H9 (cell line): ENCODE measurements at regions not wholly inside any gene's neighbourhood (a gene's known extent, or its start where the extent isn't known, plus 50 kb on each side); places are given as distances from the start of the nearest gene placed in this dataset.

ENCODE experiments used
- DNase-seq: peaks from one replicate; pipeline ENCODE4 v3.0.0-alpha.2; 2017
- H2AFZ ChIP-seq: one replicate; pipeline ENCODE4 v1.6.1; 2013; ENCODE audit warnings: mild to moderate bottlenecking, low read length, control low read depth, moderate library complexity
- H2AK5ac ChIP-seq: 2 replicates; pipeline ENCODE4 v1.6.1; 2013; ENCODE audit warnings: low read length, control low read depth, mixed read lengths; ENCODE audit not compliant: insufficient read length
- H2BK120ac ChIP-seq: one replicate; pipeline ENCODE4 v1.6.1; 2013; ENCODE audit warnings: low read depth, mild to moderate bottlenecking, low read length, control low read depth, inconsistent platforms; ENCODE audit not compliant: poor library complexity, severe bottlenecking
- H2BK12ac ChIP-seq: 2 replicates; pipeline ENCODE4 v1.6.1; 2013; ENCODE audit warnings: low read length, control low read depth, mixed read lengths, low read depth; ENCODE audit not compliant: insufficient read length
- H2BK15ac ChIP-seq: 2 replicates; pipeline ENCODE4 v1.6.1; 2013; ENCODE audit warnings: low read depth, low read length, control low read depth
- H2BK20ac ChIP-seq: one replicate; pipeline ENCODE4 v1.6.1; 2013; ENCODE audit warnings: low read depth, mild to moderate bottlenecking, low read length, control low read depth, inconsistent platforms; ENCODE audit not compliant: poor library complexity, severe bottlenecking
- H2BK5ac ChIP-seq: 2 replicates; pipeline ENCODE4 v1.6.1; 2013; ENCODE audit warnings: low read length, control low read depth, mixed read lengths; ENCODE audit not compliant: insufficient read length
- H3K14ac ChIP-seq: 2 replicates; pipeline ENCODE4 v1.6.1; 2013; ENCODE audit warnings: low read length, control low read depth; ENCODE audit not compliant: insufficient read depth
- H3K18ac ChIP-seq: 2 replicates; pipeline ENCODE4 v1.6.1; 2013; ENCODE audit warnings: low read depth, mild to moderate bottlenecking, mixed read lengths, low read length, control low read depth; ENCODE audit not compliant: insufficient read length
- H3K23ac ChIP-seq: 2 replicates; pipeline ENCODE4 v1.6.1; 2013; ENCODE audit warnings: low read length, control low read depth, mixed read lengths, low read depth; ENCODE audit not compliant: insufficient read length
- H3K23me2 ChIP-seq: 2 replicates; pipeline ENCODE4 v1.6.1; 2013; ENCODE audit warnings: low read depth, mild to moderate bottlenecking, mixed read lengths, low read length, control low read depth; ENCODE audit not compliant: insufficient read length, poor library complexity, severe bottlenecking
- H3K27ac ChIP-seq: 2 replicates; pipeline ENCODE4 v1.5.1; 2013; ENCODE audit warnings: low read length, control low read depth, mixed read lengths, low read depth; ENCODE audit not compliant: insufficient read length
- H3K27me3 ChIP-seq: 2 replicates; pipeline ENCODE4 v1.6.1; 2013; ENCODE audit warnings: low read length, control low read depth, inconsistent platforms; ENCODE audit not compliant: insufficient read depth
- H3K4ac ChIP-seq: 2 replicates; pipeline ENCODE4 v1.6.1; 2013; ENCODE audit warnings: low read depth, mild to moderate bottlenecking, control low read depth, inconsistent platforms, low read length, moderate library complexity
- H3K4me1 ChIP-seq: 2 replicates; pipeline ENCODE4 v1.6.1; 2013; ENCODE audit warnings: low read length, control low read depth, inconsistent platforms; ENCODE audit not compliant: insufficient read depth
- H3K4me2 ChIP-seq: 2 replicates; pipeline ENCODE4 v1.6.1; 2013; ENCODE audit warnings: low read length, control low read depth, mixed read lengths; ENCODE audit not compliant: insufficient read length, insufficient read depth
- H3K56ac ChIP-seq: 2 replicates; pipeline ENCODE4 v1.6.1; 2013; ENCODE audit warnings: low read depth, mild to moderate bottlenecking, mixed read lengths, low read length, control low read depth; ENCODE audit not compliant: insufficient read length
- H3K79me1 ChIP-seq: 2 replicates; pipeline ENCODE4 v1.6.1; 2013; ENCODE audit warnings: low read depth, mild to moderate bottlenecking, moderate library complexity, low read length, control low read depth, inconsistent platforms; ENCODE audit not compliant: insufficient read depth, poor library complexity, severe bottlenecking
- H3K79me2 ChIP-seq: 2 replicates; pipeline ENCODE4 v1.6.1; 2013; ENCODE audit warnings: low read length, control low read depth, inconsistent platforms; ENCODE audit not compliant: insufficient read depth
- H3K9ac ChIP-seq: 2 replicates; pipeline ENCODE4 v1.6.1; 2013; ENCODE audit warnings: low read length, control low read depth, mixed read lengths; ENCODE audit not compliant: insufficient read length; ENCODE audit errors: extremely low read depth
- H3K9me3 ChIP-seq: one replicate; pipeline ENCODE4 v1.6.1; 2013; ENCODE audit warnings: low read depth, low read length, inconsistent platforms; ENCODE audit not compliant: control insufficient read depth
- H3T11ph ChIP-seq: one replicate; pipeline ENCODE4 v1.6.1; 2013; ENCODE audit warnings: mild to moderate bottlenecking, low read length, control low read depth, inconsistent platforms
- H4K20me1 ChIP-seq: one replicate; pipeline ENCODE4 v1.6.1; 2013; ENCODE audit not compliant: control insufficient read depth, insufficient read length, insufficient read depth
- H4K5ac ChIP-seq: 2 replicates; pipeline ENCODE4 v1.6.1; 2013; ENCODE audit warnings: low read depth, mild to moderate bottlenecking, mixed read lengths, low read length, control low read depth; ENCODE audit not compliant: insufficient read length
- H4K8ac ChIP-seq: replicated peaks from 2 replicates; pipeline ENCODE4 v1.6.1; 2013; ENCODE audit warnings: low read length, control low read depth, mixed read lengths, low read depth; ENCODE audit not compliant: insufficient read length
- H4K91ac ChIP-seq: 2 replicates; pipeline ENCODE4 v1.6.1; 2013; ENCODE audit warnings: low read depth, mild to moderate bottlenecking, moderate library complexity, mixed read lengths, low read length, control low read depth; ENCODE audit not compliant: insufficient read length
- H3K27ac Mint-ChIP-seq, 3 experiments: 2 replicates in 2 of 3; 3 replicates in 1 of 3; pipeline ENCODE4 v1.8.0; 2020 to 2021; ENCODE audit warnings: mixed read lengths in 3 of 3, mild to moderate bottlenecking in 1 of 3, moderate library complexity in 1 of 3
- H3K27me3 Mint-ChIP-seq: 2 replicates; pipeline ENCODE4 v1.8.0; 2021; ENCODE audit warnings: low read depth, mild to moderate bottlenecking, moderate library complexity, mixed read lengths
- H3K36me3 Mint-ChIP-seq, 3 experiments: 2 replicates in 2 of 3; 3 replicates in 1 of 3; pipeline ENCODE4 v1.8.0; 2020 to 2021; ENCODE audit warnings: low read depth in 3 of 3, mixed read lengths in 3 of 3; ENCODE audit not compliant: insufficient read depth in 1 of 3
- H3K4me1 Mint-ChIP-seq, 2 experiments: 2 replicates each; pipeline ENCODE4 v1.8.0; 2020; ENCODE audit warnings: mixed read lengths in 2 of 2
- H3K4me3 Mint-ChIP-seq, 2 experiments: 2 replicates in 1 of 2; 3 replicates in 1 of 2; pipeline ENCODE4 v1.8.0; 2020 to 2021; ENCODE audit warnings: mild to moderate bottlenecking in 2 of 2, mixed read lengths in 2 of 2, moderate library complexity in 1 of 2
- H3K9me3 Mint-ChIP-seq, 2 experiments: 2 replicates in 1 of 2; 3 replicates in 1 of 2; pipeline ENCODE4 v1.8.0; 2020; ENCODE audit warnings: mild to moderate bottlenecking in 2 of 2, mixed read lengths in 2 of 2, moderate library complexity in 1 of 2
- TF ChIP-seq, protein P1 (sequence below): fragments of 200-600 bp; sonication (generic); conservative IDR thresholded peaks from 3 replicates; pipeline ENCODE4 v1.8.0; 2021; ENCODE audit warnings: antibody characterized with exemption, mild to moderate bottlenecking

- no peak for DNase-seq
- H2BK15ac ChIP-seq = no peak overlapping the region
- H2BK5ac ChIP-seq = no peak overlapping the region
- TF ChIP-seq, protein P1, sequence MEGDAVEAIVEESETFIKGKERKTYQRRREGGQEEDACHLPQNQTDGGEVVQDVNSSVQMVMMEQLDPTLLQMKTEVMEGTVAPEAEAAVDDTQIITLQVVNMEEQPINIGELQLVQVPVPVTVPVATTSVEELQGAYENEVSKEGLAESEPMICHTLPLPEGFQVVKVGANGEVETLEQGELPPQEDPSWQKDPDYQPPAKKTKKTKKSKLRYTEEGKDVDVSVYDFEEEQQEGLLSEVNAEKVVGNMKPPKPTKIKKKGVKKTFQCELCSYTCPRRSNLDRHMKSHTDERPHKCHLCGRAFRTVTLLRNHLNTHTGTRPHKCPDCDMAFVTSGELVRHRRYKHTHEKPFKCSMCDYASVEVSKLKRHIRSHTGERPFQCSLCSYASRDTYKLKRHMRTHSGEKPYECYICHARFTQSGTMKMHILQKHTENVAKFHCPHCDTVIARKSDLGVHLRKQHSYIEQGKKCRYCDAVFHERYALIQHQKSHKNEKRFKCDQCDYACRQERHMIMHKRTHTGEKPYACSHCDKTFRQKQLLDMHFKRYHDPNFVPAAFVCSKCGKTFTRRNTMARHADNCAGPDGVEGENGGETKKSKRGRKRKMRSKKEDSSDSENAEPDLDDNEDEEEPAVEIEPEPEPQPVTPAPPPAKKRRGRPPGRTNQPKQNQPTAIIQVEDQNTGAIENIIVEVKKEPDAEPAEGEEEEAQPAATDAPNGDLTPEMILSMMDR = no peak
- no peak overlapping the region for H3K9ac ChIP-seq
- no peak overlapping the region for H3K23ac ChIP-seq
- no peaks in the 10 kb centered on the region for H4K20me1 ChIP-seq
- H3K4me1 ChIP-seq = no peaks in the 10 kb centered on the region
- H3K79me2 ChIP-seq = no peaks in the 10 kb centered on the region
- H3K4ac ChIP-seq = no peak overlapping the region
- H3K4me3 Mint-ChIP-seq = no peak overlapping the region
- H3K9me3 ChIP-seq = no peaks in the 10 kb centered on the region
- H2AK5ac ChIP-seq = no peak overlapping the region
- no peak overlapping the region for H3K27ac ChIP-seq
- H3K27me3 ChIP-seq = no peaks in the 10 kb centered on the region
- H3K9me3 Mint-ChIP-seq = no peaks in the 10 kb centered on the region
- no peaks in the 10 kb centered on the region; a peak in 1 of 7 replicates for H3K36me3 Mint-ChIP-seq
- no peak overlapping the region for H3K18ac ChIP-seq
- H4K5ac ChIP-seq = no peak overlapping the region
- H3T11ph ChIP-seq = no peak overlapping the region
- peaks cover 15 to 17% of the 10 kb centered on the region in 2 experiments for H3K4me1 Mint-ChIP-seq
- no peak overlapping the region for H3K27ac Mint-ChIP-seq
- no peak overlapping the region for H3K56ac ChIP-seq
- H3K23me2 ChIP-seq = no peaks in the 10 kb centered on the region
- H2BK120ac ChIP-seq = no peak overlapping the region
- H3K79me1 ChIP-seq = no peaks in the 10 kb centered on the region
- no peak overlapping the region for H4K91ac ChIP-seq
- no peaks in the 10 kb centered on the region for H3K27me3 Mint-ChIP-seq
- no peak overlapping the region for H3K4me2 ChIP-seq
- H2AFZ ChIP-seq = no peak overlapping the region
- no peak overlapping the region for H3K14ac ChIP-seq
- no peak overlapping the region for H2BK20ac ChIP-seq
- no peak overlapping the region for H4K8ac ChIP-seq
- no peak overlapping the region for H2BK12ac ChIP-seq
These were observed 101.4 kb upstream of the STEAP1B start for GRCh38 chr7:22601408-22601807.
